LNCAP (cell line): ENCODE measurements at regions not wholly inside any gene's neighbourhood (a gene's known extent, or its start where the extent isn't known, plus 50 kb on each side); places are given as distances from the start of the nearest gene placed in this dataset.

ENCODE experiments used
- CTCF ChIP-seq: fragments of 450-650 bp; IDR thresholded peaks from 2 replicates; pipeline ENCODE4 v1.5.1; 2017; ENCODE audit warnings: mild to moderate bottlenecking

GRCh38 chr3:22292681-22293080 lies 541.7 kb upstream of the ZNF385D start:
- no peak for TF ChIP-seq CTCF

GRCh38 chr3:22296601-22297000 lies 545.6 kb upstream of the ZNF385D start:
- no peak for TF ChIP-seq CTCF

GRCh38 chr3:22297436-22297835 lies 546.4 kb upstream of the ZNF385D start:
- no peak for TF ChIP-seq CTCF

GRCh38 chr3:22306454-22306853 lies 555.4 kb upstream of the ZNF385D start:
- TF ChIP-seq CTCF: no peak

- no peak for TF ChIP-seq CTCF
Measured at GRCh38 chr3:22308871-22309270, 557.9 kb upstream of the ZNF385D start.

- TF ChIP-seq CTCF: no peak
Measured at GRCh38 chr3:22315925-22316324, 564.9 kb upstream of the ZNF385D start.

GRCh38 chr3:22318325-22318724 lies 567.3 kb upstream of the ZNF385D start:
- no peak for TF ChIP-seq CTCF

- TF ChIP-seq CTCF: no peak
Measured at GRCh38 chr3:22319446-22319845, 568.4 kb upstream of the ZNF385D start.
